Upper lobe of left lung (tissue), 4 donors: ENCODE measurements at regions not wholly inside any gene's neighbourhood (a gene's known extent, or its start where the extent isn't known, plus 50 kb on each side); places are given as distances from the start of the nearest gene placed in this dataset.

Experiments
- CTCF ChIP-seq, 6 experiments: fragments of 450-650 bp in 4 of 6; fragments of 200-600 bp in 2 of 6; sonication (generic) in 2 of 6; IDR thresholded peaks; one replicate each; pipeline ENCODE4 v1.5.1; 2016 to 2019; ENCODE audit warnings: antibody characterized with exemption in 6 of 6
- POLR2A ChIP-seq, 4 donors: fragments of 450-650 bp; IDR thresholded peaks; one replicate each; pipeline ENCODE4 v1.5.1; 2016 to 2017; ENCODE audit warnings: antibody characterized with exemption in 4 of 4, mild to moderate bottlenecking in 2 of 4
- POLR2AphosphoS5 ChIP-seq, 2 donors: sonication (generic); formaldehyde crosslinking; IDR thresholded peaks; one replicate each; pipeline ENCODE4 v1.5.1; 2017; ENCODE audit warnings: antibody characterized with exemption in 2 of 2

- TF ChIP-seq CTCF (IDR thresholded peaks at IDR 0.05) (no peak), POLR2A (IDR thresholded peaks at IDR 0.05) (no peak), POLR2AphosphoS5 (IDR thresholded peaks at IDR 0.05) (no peak)
Measured at GRCh38 chr4:188296331-188296730, 157.1 kb downstream of the TRIML1 start.
